ENCODE measurements at regions not wholly inside any gene's neighbourhood (a gene's known extent, or its start where the extent isn't known, plus 50 kb on each side); places are given as distances from the start of the nearest gene placed in this dataset.

DNA sequence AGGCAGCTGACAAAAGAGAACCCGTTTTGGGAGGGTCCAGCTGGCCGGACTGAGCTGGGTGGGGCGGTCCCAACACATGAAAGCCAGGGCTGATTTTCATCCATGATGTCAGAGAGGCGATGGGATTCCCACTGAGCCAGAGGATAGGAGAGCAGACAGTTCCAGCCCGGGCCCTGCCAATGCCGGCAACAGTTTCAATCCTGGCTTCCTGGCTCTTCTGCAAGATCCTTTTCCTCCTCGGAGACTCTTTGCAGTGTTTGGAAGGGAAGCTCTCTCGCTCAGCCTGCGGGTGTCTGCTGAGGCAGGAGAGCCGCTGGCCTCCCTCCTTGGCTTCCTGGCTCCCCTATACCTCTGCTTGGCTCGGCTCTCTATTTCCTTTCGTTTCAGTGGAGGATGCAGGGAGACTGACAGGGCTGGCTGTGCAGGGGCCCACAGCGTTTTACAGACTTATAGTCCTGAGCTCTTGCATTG, 145.5 kb upstream of the SOX9 start:
- no peaks in the 10 kb centered on the region for H3K9me3 ChIP-seq (ENCODE audit: low read length)
- no peaks in the 10 kb centered on the region for H4K20me1 ChIP-seq (ENCODE audit: insufficient read depth, low read length)
- TF ChIP-seq, protein P1, sequence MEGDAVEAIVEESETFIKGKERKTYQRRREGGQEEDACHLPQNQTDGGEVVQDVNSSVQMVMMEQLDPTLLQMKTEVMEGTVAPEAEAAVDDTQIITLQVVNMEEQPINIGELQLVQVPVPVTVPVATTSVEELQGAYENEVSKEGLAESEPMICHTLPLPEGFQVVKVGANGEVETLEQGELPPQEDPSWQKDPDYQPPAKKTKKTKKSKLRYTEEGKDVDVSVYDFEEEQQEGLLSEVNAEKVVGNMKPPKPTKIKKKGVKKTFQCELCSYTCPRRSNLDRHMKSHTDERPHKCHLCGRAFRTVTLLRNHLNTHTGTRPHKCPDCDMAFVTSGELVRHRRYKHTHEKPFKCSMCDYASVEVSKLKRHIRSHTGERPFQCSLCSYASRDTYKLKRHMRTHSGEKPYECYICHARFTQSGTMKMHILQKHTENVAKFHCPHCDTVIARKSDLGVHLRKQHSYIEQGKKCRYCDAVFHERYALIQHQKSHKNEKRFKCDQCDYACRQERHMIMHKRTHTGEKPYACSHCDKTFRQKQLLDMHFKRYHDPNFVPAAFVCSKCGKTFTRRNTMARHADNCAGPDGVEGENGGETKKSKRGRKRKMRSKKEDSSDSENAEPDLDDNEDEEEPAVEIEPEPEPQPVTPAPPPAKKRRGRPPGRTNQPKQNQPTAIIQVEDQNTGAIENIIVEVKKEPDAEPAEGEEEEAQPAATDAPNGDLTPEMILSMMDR (IDR thresholded peaks at IDR 0.05; ENCODE audit: low read length): no peak
- no peak for TF ChIP-seq EZH2 (IDR thresholded peaks at IDR 0.05; ENCODE audit: borderline replicate concordance, low read length)
- H3K36me3 ChIP-seq (ENCODE audit: insufficient read depth, low read length): no peaks in the 10 kb centered on the region
- H2AFZ ChIP-seq (ENCODE audit: low read length): no peak overlapping the region
- H3K9me2 ChIP-seq (ENCODE audit: low read depth, low read length): no peaks in the 10 kb centered on the region
- no peak overlapping the region for H3K4me2 ChIP-seq (ENCODE audit: low read length)
- H3K27me3 ChIP-seq (ENCODE audit: insufficient read depth, low read length): no peaks in the 10 kb centered on the region
- no peaks in the 10 kb centered on the region for H3F3A ChIP-seq (ENCODE audit: insufficient read depth, low read length)
- H3K27ac ChIP-seq (ENCODE audit: low read depth, low read length, poor library complexity, severe bottlenecking): no peak overlapping the region
- H3K4me3 ChIP-seq (ENCODE audit: low read depth, low read length, poor library complexity, severe bottlenecking): no peak overlapping the region
- H3K4me1 ChIP-seq (ENCODE audit: insufficient read depth, low read length, severe bottlenecking): no peaks in the 10 kb centered on the region
- H3K79me2 ChIP-seq (ENCODE audit: insufficient read depth, low read length): no peaks in the 10 kb centered on the region
- H3K9ac ChIP-seq (ENCODE audit: low read length): no peak overlapping the region

DNA sequence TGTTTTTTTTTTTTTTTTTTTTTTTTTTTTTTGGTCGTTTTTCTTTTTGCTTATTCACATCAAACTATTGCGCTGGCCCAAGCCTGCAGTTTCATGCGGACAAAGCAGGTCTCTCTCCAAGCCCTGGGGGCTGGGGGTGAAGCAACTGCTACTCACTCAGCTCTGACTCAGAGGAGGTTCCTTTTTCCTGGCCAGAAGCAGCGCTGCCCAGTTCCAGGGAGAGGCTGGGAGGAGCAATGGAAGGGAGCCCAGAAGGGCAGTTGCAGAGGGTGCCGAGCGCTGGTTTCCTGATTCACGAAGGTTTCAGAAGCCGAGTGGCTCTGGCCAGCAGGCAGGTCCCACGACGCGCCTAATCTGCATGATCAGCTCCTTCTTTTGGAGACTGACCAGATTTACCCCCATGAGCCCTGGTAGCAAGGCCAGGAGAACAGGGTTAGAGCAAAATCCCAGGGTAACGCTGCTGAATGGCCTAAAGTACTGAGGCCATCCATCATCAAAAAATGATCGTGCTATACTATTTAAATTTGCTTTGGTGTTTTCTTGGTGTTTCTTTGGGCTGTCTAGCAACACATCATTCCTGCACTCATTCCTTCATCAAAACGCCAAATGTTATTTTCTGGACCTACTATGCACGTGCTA, 144.7 kb upstream of the SOX9 start:
- Histone ChIP-seq H3K4me2 (ENCODE audit: low read length) (no peak overlapping the region), H3K9me3 (ENCODE audit: low read length) (no peaks in the 10 kb centered on the region), H3K4me1 (ENCODE audit: insufficient read depth, low read length, severe bottlenecking) (no peaks in the 10 kb centered on the region), H3K9me2 (ENCODE audit: low read depth, low read length) (no peaks in the 10 kb centered on the region), H3K27ac (ENCODE audit: low read depth, low read length, poor library complexity, severe bottlenecking) (no peak overlapping the region), H3K79me2 (ENCODE audit: insufficient read depth, low read length) (no peaks in the 10 kb centered on the region), H4K20me1 (ENCODE audit: insufficient read depth, low read length) (no peaks in the 10 kb centered on the region), H3K9ac (ENCODE audit: low read length) (no peak overlapping the region), H3K36me3 (ENCODE audit: insufficient read depth, low read length) (no peaks in the 10 kb centered on the region), H2AFZ (ENCODE audit: low read length) (no peak overlapping the region), H3K4me3 (ENCODE audit: low read depth, low read length, poor library complexity, severe bottlenecking) (no peak overlapping the region), H3F3A (ENCODE audit: insufficient read depth, low read length) (no peaks in the 10 kb centered on the region), H3K27me3 (ENCODE audit: insufficient read depth, low read length) (no peaks in the 10 kb centered on the region)
- TF ChIP-seq, protein P1 (IDR thresholded peaks at IDR 0.05; ENCODE audit: low read length): no peak
- no peak for TF ChIP-seq EZH2 (IDR thresholded peaks at IDR 0.05; ENCODE audit: borderline replicate concordance, low read length)

DNA sequence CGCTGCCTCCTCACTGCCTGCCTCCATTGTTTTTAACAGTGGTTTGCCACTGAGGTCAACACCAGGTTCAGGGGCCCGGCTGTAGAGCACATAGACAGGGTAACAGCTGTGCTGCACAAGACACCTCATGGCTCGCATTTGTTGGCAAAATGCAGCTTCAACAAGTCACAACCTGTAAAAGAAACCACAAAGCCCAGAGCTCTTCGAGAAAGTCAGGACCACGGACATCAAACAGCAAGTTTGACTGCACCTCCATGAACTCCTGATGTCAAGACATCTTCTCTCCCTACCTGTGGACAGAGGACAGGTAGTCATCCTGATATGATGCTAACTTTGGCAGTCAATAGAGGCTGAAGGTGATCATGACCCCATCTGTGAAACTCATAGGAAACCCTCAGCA, 142.4 kb upstream of the SOX9 start:
- Histone ChIP-seq H3K9me3 (ENCODE audit: low read length) (no peaks in the 10 kb centered on the region), H4K20me1 (ENCODE audit: insufficient read depth, low read length) (no peaks in the 10 kb centered on the region), H3K4me1 (ENCODE audit: insufficient read depth, low read length, severe bottlenecking) (no peaks in the 10 kb centered on the region), H3K27me3 (ENCODE audit: insufficient read depth, low read length) (no peaks in the 10 kb centered on the region), H3K9me2 (ENCODE audit: low read depth, low read length) (no peaks in the 10 kb centered on the region), H3K27ac (ENCODE audit: low read depth, low read length, poor library complexity, severe bottlenecking) (no peak overlapping the region), H2AFZ (ENCODE audit: low read length) (no peak overlapping the region), H3K4me3 (ENCODE audit: low read depth, low read length, poor library complexity, severe bottlenecking) (no peak overlapping the region), H3K79me2 (ENCODE audit: insufficient read depth, low read length) (no peaks in the 10 kb centered on the region), H3F3A (ENCODE audit: insufficient read depth, low read length) (no peaks in the 10 kb centered on the region), H3K36me3 (ENCODE audit: insufficient read depth, low read length) (no peaks in the 10 kb centered on the region), H3K9ac (ENCODE audit: low read length) (no peak overlapping the region), H3K4me2 (ENCODE audit: low read length) (no peak overlapping the region)
- TF ChIP-seq, protein P1 (IDR thresholded peaks at IDR 0.05; ENCODE audit: low read length): no peak

All from OCI-LY1 (cell line).